DOHH2 (cell line): ENCODE measurements at regions not wholly inside any gene's neighbourhood (a gene's known extent, or its start where the extent isn't known, plus 50 kb on each side); places are given as distances from the start of the nearest gene placed in this dataset.

Experiments
- EZH2phosphoT487 ChIP-seq: fragments of 200-600 bp; sonication (generic); IDR thresholded peaks from 2 replicates; pipeline ENCODE4 v1.6.1; 2017; ENCODE audit warnings: borderline replicate concordance, mild to moderate bottlenecking, antibody characterized with exemption, low read length, moderate library complexity, mixed read lengths
- TF ChIP-seq, protein P1 (sequence below): fragments of 200-600 bp; sonication (generic); IDR thresholded peaks from one replicate; pipeline ENCODE4 v1.5.1; 2014; ENCODE audit warnings: antibody characterized with exemption, mild to moderate bottlenecking, low read depth, low read length; ENCODE audit not compliant: poor library complexity, severe bottlenecking

DNA sequence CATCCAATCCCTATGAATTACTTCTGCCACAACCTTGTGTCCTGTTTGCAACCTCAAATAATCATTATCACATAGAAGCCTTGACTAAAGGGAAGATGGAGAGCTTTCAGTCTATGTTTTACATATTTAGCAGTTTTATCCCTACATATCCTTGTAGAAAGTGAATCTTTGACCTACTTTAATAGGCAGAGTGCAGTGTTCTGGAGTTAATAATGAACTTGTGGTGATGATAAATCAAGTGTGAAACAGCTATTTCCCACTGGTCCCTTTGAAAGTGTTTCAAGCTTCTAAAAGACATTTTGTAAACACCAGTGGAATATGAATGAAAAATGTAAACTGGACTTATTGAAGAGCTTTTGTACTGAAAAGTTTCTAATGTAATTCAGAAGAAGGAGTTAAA lies 406.7 kb downstream of the GABRG2 start:
- TF ChIP-seq, protein P1, sequence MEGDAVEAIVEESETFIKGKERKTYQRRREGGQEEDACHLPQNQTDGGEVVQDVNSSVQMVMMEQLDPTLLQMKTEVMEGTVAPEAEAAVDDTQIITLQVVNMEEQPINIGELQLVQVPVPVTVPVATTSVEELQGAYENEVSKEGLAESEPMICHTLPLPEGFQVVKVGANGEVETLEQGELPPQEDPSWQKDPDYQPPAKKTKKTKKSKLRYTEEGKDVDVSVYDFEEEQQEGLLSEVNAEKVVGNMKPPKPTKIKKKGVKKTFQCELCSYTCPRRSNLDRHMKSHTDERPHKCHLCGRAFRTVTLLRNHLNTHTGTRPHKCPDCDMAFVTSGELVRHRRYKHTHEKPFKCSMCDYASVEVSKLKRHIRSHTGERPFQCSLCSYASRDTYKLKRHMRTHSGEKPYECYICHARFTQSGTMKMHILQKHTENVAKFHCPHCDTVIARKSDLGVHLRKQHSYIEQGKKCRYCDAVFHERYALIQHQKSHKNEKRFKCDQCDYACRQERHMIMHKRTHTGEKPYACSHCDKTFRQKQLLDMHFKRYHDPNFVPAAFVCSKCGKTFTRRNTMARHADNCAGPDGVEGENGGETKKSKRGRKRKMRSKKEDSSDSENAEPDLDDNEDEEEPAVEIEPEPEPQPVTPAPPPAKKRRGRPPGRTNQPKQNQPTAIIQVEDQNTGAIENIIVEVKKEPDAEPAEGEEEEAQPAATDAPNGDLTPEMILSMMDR = no peak
- TF ChIP-seq EZH2phosphoT487 = no peak
